ENCODE measurements at regions not wholly inside any gene's neighbourhood (a gene's known extent, or its start where the extent isn't known, plus 50 kb on each side); places are given as distances from the start of the nearest gene placed in this dataset.
"Not testable (repeated sequence)": the region's sequence is repeated elsewhere in the genome, so short reads cannot be mapped to it uniquely, and the experiment has no call there.

DNA sequence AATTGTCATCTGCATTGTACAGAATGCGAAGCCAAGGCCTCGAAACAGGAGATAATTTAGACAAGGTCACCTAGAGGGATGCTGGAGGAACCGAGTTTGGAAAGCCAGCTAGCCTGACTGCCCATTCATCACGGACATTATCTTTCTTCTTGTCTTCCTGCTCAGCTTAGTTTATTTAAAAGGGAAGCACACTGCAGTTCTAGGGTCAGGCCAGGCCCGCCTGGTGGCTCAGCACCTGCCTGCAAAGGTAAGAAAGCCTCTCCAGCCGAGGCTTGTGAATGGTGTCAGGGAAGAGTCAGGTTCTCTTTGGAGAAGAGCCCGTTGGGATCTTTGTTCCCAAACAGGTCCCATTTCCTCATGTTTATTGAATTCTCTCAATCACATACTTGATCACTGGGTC, 246.5 kb downstream of the BLID start:
- Histone ChIP-seq H3K4me3 (no peak overlapping the region), H3K36me3 (no peaks in the 10 kb centered on the region), H3K9me3 (no peaks in the 10 kb centered on the region), H3K4me1 (no peaks in the 10 kb centered on the region), H3K27me3 (no peaks in the 10 kb centered on the region), H3K27ac (peak overlapping the region in 2 of 4 donors; percentile 6 to 35)
- WGBS, 2 donors (ENCODE audit: low coverage in 1 of 2) = 70 to 100% methylated on average over 2 to 7 of the region's 7 CpGs
- DNase-seq = no peak
- TF ChIP-seq EP300 (IDR thresholded peaks at IDR 0.05; ENCODE audit: low read depth) (no peak), POLR2A (IDR thresholded peaks at IDR 0.05) (no peak), CTCF (IDR thresholded peaks at IDR 0.05) (no peak), POLR2AphosphoS5 (IDR thresholded peaks at IDR 0.05) (no peak)
- intact Hi-C loops (cut with DNase I; ENCODE audit: low total_unique reads) = no loop called here
- in situ Hi-C loops (cut with MboI; ENCODE audit: low pct_ligation_motif_present in 1 of 4, low pct_unique_long_range_greater_than_20kb in 1 of 4, low sequenced_read_pairs in 3 of 4) = no loop called here

GRCh38 chr11:121866754-121867153, 249.3 kb downstream of the BLID start:
- no peak for DNase-seq
- 68 to 92% methylated on average over 6 of the region's 6 CpGs for WGBS, 2 donors (ENCODE audit: low coverage in 1 of 2)
- no peak overlapping the region for H3K4me3 ChIP-seq
- no peaks in the 10 kb centered on the region for H3K27me3 ChIP-seq
- H3K27ac ChIP-seq = no peak overlapping the region
- TF ChIP-seq EP300 (IDR thresholded peaks at IDR 0.05; ENCODE audit: low read depth) (no peak), POLR2AphosphoS5 (IDR thresholded peaks at IDR 0.05) (no peak), CTCF (IDR thresholded peaks at IDR 0.05) (no peak), POLR2A (IDR thresholded peaks at IDR 0.05) (no peak)
- H3K9me3 ChIP-seq = no peaks in the 10 kb centered on the region
- intact Hi-C loops (cut with DNase I; ENCODE audit: low total_unique reads) (no loop called here), in situ Hi-C loops (cut with MboI; ENCODE audit: low pct_ligation_motif_present in 1 of 4, low pct_unique_long_range_greater_than_20kb in 1 of 4, low sequenced_read_pairs in 3 of 4) (no loop called here)
- no peaks in the 10 kb centered on the region for H3K36me3 ChIP-seq
- no peaks in the 10 kb centered on the region for H3K4me1 ChIP-seq

- H3K36me3 ChIP-seq = no peaks in the 10 kb centered on the region
- H3K4me1 ChIP-seq = no peaks in the 10 kb centered on the region
- no peak overlapping the region for H3K4me3 ChIP-seq
- WGBS, 2 donors (ENCODE audit: low coverage in 1 of 2) = 67 to 78% methylated on average over 1 of the region's 1 CpG
- no peaks in the 10 kb centered on the region for H3K27me3 ChIP-seq
- no peak for DNase-seq
- TF ChIP-seq EP300 (IDR thresholded peaks at IDR 0.05; ENCODE audit: low read depth) = no peak
- in situ Hi-C loops (cut with MboI; ENCODE audit: low pct_ligation_motif_present in 1 of 4, low pct_unique_long_range_greater_than_20kb in 1 of 4, low sequenced_read_pairs in 3 of 4) = no loop called here
- intact Hi-C loops (cut with DNase I; ENCODE audit: low total_unique reads) = no loop called here
- no peak overlapping the region for H3K27ac ChIP-seq
- H3K9me3 ChIP-seq = no peaks in the 10 kb centered on the region
Measured at GRCh38 chr11:121864660-121865059, 251.4 kb downstream of the BLID start.

DNA sequence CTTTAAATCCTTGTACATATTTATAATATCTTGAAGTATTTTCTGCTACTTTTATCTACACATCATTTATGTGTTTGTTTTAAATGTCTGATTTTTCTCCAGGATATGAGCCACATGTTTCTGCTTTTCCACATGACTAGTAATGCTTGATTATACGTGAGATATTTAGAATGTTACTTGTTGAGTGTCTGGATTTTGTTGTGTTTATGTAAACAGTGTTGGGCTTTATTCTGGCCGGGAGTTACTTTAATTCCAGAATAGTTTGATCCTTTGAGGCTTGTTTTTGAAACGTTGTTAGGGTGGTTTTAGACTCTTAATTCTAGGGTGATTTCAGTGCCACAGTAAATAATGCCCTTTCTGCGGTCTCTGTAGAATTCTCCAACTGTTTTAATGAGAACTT, 252.9 kb downstream of the BLID start:
- in situ Hi-C loops (cut with MboI; ENCODE audit: low pct_ligation_motif_present in 1 of 4, low pct_unique_long_range_greater_than_20kb in 1 of 4, low sequenced_read_pairs in 3 of 4) = no loop called here
- no peak for DNase-seq
- Histone ChIP-seq H3K36me3 (no peaks in the 10 kb centered on the region), H3K9me3 (no peaks in the 10 kb centered on the region), H3K27ac (no peak overlapping the region), H3K27me3 (no peaks in the 10 kb centered on the region), H3K4me3 (no peak overlapping the region), H3K4me1 (no peaks in the 10 kb centered on the region)
- TF ChIP-seq EP300 (IDR thresholded peaks at IDR 0.05; ENCODE audit: low read depth) (no peak), CTCF (IDR thresholded peaks at IDR 0.05) (no peak), POLR2AphosphoS5 (IDR thresholded peaks at IDR 0.05) (no peak), POLR2A (IDR thresholded peaks at IDR 0.05) (no peak)
- WGBS, 2 donors (ENCODE audit: low coverage in 1 of 2) = 59 to 61% methylated on average over 4 of the region's 4 CpGs
- intact Hi-C loops (cut with DNase I; ENCODE audit: low total_unique reads) = no loop called here

DNA sequence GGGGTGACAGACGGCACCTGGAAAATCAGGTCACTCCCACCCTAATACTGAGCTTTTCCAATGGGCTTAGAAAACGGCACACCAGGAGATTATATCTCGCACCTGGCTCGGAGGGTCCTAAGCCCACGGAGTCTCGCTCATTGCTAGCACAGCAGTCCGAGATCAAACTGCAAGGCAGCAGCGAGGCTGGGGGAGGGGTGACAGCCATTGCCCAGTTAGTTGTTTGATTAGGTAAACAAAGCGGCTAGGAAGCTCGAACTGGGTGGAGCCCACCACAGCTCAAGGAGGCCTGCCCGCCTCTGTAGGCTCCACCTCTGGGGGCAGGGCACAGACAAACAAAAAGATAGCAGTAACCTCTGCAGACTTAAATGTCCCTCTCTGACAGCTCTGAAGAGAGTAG, 260.9 kb downstream of the BLID start:
- H3K27me3 ChIP-seq; intact Hi-C loops (cut with DNase I; ENCODE audit: low total_unique reads); H3K36me3 ChIP-seq; in situ Hi-C loops (cut with MboI; ENCODE audit: low pct_ligation_motif_present in 1 of 4, low pct_unique_long_range_greater_than_20kb in 1 of 4, low sequenced_read_pairs in 3 of 4); H3K4me3 ChIP-seq; DNase-seq; H3K9me3 ChIP-seq; H3K27ac ChIP-seq; H3K4me1 ChIP-seq: not testable (repeated sequence)
- WGBS, 2 donors (ENCODE audit: low coverage in 1 of 2) = 85% methylated on average over 10 of the region's 11 CpGs; no CpG with 5 or more reads in 1 of the 2 donors

All from transverse colon (tissue), 4 donors.